Heart right ventricle (tissue), 16 donors: ENCODE measurements at regions not wholly inside any gene's neighbourhood (a gene's known extent, or its start where the extent isn't known, plus 50 kb on each side); places are given as distances from the start of the nearest gene placed in this dataset.

Source experiments
- ATAC-seq, 8 donors: fragments of 200-7000 bp; cut with Tn5 transposase; one replicate each; pipeline ENCODE4 v1.9.1; 2020; ENCODE audit warnings: mild to moderate bottlenecking in 8 of 8, moderate library complexity in 8 of 8, moderate number of reproducible peaks in 1 of 8
- DNase-seq, 2 donors: peaks; one replicate each; pipeline ENCODE4 v3.0.0-alpha.2; 2020
- H3K27ac ChIP-seq, 10 donors: fragments of 200-600 bp; sonication (generic) in 2 of 10; one replicate each; pipeline versions ENCODE4 v1.5.0 to v1.8.0; 2020 to 2022; ENCODE audit warnings: mild to moderate bottlenecking in 3 of 10
- H3K27me3 ChIP-seq, 7 donors: fragments of 200-600 bp; one replicate each; pipeline ENCODE4 v1.8.0; 2021 to 2022; ENCODE audit warnings: mild to moderate bottlenecking in 2 of 7
- H3K36me3 ChIP-seq, 9 donors: fragments of 200-600 bp; sonication (generic) in 1 of 9; one replicate each; pipeline versions ENCODE4 v1.5.0 to v1.8.0; 2020 to 2022; ENCODE audit warnings: mild to moderate bottlenecking in 2 of 9
- H3K4me1 ChIP-seq, 9 donors: fragments of 200-600 bp; sonication (generic) in 1 of 9; one replicate each; pipeline versions ENCODE4 v1.5.0 to v1.8.0; 2020 to 2022; ENCODE audit warnings: mild to moderate bottlenecking in 4 of 9
- H3K4me3 ChIP-seq, 10 donors: fragments of 200-600 bp; sonication (generic) in 2 of 10; one replicate each; pipeline versions ENCODE4 v1.5.0 to v1.8.0; 2020 to 2022; ENCODE audit warnings: mild to moderate bottlenecking in 7 of 10, moderate library complexity in 2 of 10
- H3K9me3 ChIP-seq, 11 donors: fragments of 200-600 bp in 10 of 11; sonication (generic) in 2 of 11; one replicate each; pipeline versions ENCODE4 v1.5.0 to v1.8.0; 2013 to 2022; ENCODE audit warnings: mild to moderate bottlenecking in 2 of 11, control low read depth in 1 of 11, moderate library complexity in 1 of 11
- CTCF ChIP-seq, 9 donors: fragments of 200-600 bp; sonication (generic) in 2 of 9; IDR thresholded peaks; one replicate each; pipeline versions ENCODE4 v1.5.0 to v1.8.0; 2021 to 2022; ENCODE audit warnings: antibody characterized with exemption in 9 of 9, mild to moderate bottlenecking in 5 of 9, moderate library complexity in 1 of 9
- WGBS, 2 donors: extraction: QIAGEN DNeasy Blood & Tissue Kit; methylation state at CpG; one replicate each; pipeline ENCODE4 v1.1.7; 2013; ENCODE audit warnings: inconsistent platforms in 1 of 2; 5-methylcytosine and 5-hydroxymethylcytosine counted together
- intact Hi-C, 10 donors: fragments of 100-400 bp; cut with DNase I; formaldehyde crosslinking; loops; one replicate each; pipeline versions ENCODE4 v1.11.1 to v1.14.2; 2022
- donor health status: Arrhythmogenic right ventricular cardiomyopathy.
- donor health status: ischemic (EF 13 %, LVEDD 7.1; RV severe dilation, severe dysfunction).
- donor health status: healthy with polysubstance abuse.
- donor health status: DM: no; HTN: yes; CAD: no.
- donor health status: DM: no; HTN: no; CAD: no.
- donor health status: ischemic (EF 25% LVEDD 6.9; RV normal size, moderate dysfunction).
- donor health status: ischemic (EF 25% LVEDD 5.7; RV mildly dilated, moderate dysfunction).
- donor health status: healthy.
- donor health status: DM: yes; HTN: yes; CAD: no.
- donor health status: Ischemic cardiomyopathy.
- donor health status: ischemic (EF 35%, LVEDD 5.7; RV mildly dilated, moderate dysfunction).
- donor health status: nonischemic (EF 11% LVEDD 7.7; RV severe dilation, severe dysfunction).
- donor health status: DM: yes; HTN: yes; CAD: no.
- donor health status: PGD.
- donor health status: ischemic (EF 29% LVEDD 5.4; RV normal size, mild dysfunction).
- donor health status: nonischemic (EF 23%, LVEDD 6.1; RV moderate dilation, normal function).

- intact Hi-C loops: no loop called here
- DNase-seq (no peak), ATAC-seq (no peak)
- H3K9me3 ChIP-seq: no peaks in the 10 kb centered on the region
- H3K27ac ChIP-seq: no peak overlapping the region
- TF ChIP-seq CTCF (IDR thresholded peaks at IDR 0.05): no peak
- H3K4me1 ChIP-seq: no peaks in the 10 kb centered on the region
- H3K4me3 ChIP-seq: no peak overlapping the region
- H3K36me3 ChIP-seq: no peaks in the 10 kb centered on the region
- no peaks in the 10 kb centered on the region for H3K27me3 ChIP-seq
- WGBS, 2 donors: 13 to 71% methylated on average over 4 of the region's 4 CpGs
Observed at GRCh38 chr17:14664511-14664910, 363.6 kb downstream of the HS3ST3B1 start.

- intact Hi-C loops: no loop called here
- Histone ChIP-seq H3K27me3 (peaks cover 0 to 2% (median 0%) of the 10 kb centered on the region in 7 donors), H3K36me3 (no peaks in the 10 kb centered on the region), H3K9me3 (peaks cover 0 to 5% (median 0%) of the 10 kb centered on the region in 11 donors), H3K4me1 (no peaks in the 10 kb centered on the region), H3K27ac (no peak overlapping the region), H3K4me3 (no peak overlapping the region)
- ATAC-seq (no peak), DNase-seq (no peak)
- no peak for TF ChIP-seq CTCF (IDR thresholded peaks at IDR 0.05)
- WGBS, 2 donors: 64 to 67% methylated on average over 1 of the region's 1 CpG
Observed at GRCh38 chr17:14641117-14641516, 340.2 kb downstream of the HS3ST3B1 start.

- 97 to 98% methylated on average over 1 of the region's 1 CpG for WGBS, 2 donors
- intact Hi-C loops: no loop called here
- Histone ChIP-seq H3K4me3 (no peak overlapping the region), H3K36me3 (no peaks in the 10 kb centered on the region), H3K27ac (no peak overlapping the region), H3K9me3 (peaks cover 0 to 13% (median 0%) of the 10 kb centered on the region in 11 donors), H3K4me1 (no peaks in the 10 kb centered on the region), H3K27me3 (peaks cover 0 to 2% (median 0%) of the 10 kb centered on the region in 7 donors)
- TF ChIP-seq CTCF (IDR thresholded peaks at IDR 0.05): no peak
- no peak for ATAC-seq
- no peak for DNase-seq
Observed at GRCh38 chr17:14637260-14637659, 336.4 kb downstream of the HS3ST3B1 start.

GRCh38 chr17:14630621-14631020 is 329.7 kb downstream of the HS3ST3B1 start:
- no peak for TF ChIP-seq CTCF (IDR thresholded peaks at IDR 0.05)
- 62 to 69% methylated on average over 4 of the region's 4 CpGs for WGBS, 2 donors
- intact Hi-C loops: no loop called here
- Histone ChIP-seq H3K27ac (no peak overlapping the region), H3K4me3 (no peak overlapping the region), H3K4me1 (no peaks in the 10 kb centered on the region), H3K9me3 (peaks cover 0 to 16% (median 0%) of the 10 kb centered on the region in 11 donors), H3K27me3 (peaks cover 0 to 8% (median 0%) of the 10 kb centered on the region in 7 donors), H3K36me3 (no peaks in the 10 kb centered on the region)
- no peak for ATAC-seq
- no peak for DNase-seq
